ENCODE measurements at regions not wholly inside any gene's neighbourhood (a gene's known extent, or its start where the extent isn't known, plus 50 kb on each side); places are given as distances from the start of the nearest gene placed in this dataset.

DNA sequence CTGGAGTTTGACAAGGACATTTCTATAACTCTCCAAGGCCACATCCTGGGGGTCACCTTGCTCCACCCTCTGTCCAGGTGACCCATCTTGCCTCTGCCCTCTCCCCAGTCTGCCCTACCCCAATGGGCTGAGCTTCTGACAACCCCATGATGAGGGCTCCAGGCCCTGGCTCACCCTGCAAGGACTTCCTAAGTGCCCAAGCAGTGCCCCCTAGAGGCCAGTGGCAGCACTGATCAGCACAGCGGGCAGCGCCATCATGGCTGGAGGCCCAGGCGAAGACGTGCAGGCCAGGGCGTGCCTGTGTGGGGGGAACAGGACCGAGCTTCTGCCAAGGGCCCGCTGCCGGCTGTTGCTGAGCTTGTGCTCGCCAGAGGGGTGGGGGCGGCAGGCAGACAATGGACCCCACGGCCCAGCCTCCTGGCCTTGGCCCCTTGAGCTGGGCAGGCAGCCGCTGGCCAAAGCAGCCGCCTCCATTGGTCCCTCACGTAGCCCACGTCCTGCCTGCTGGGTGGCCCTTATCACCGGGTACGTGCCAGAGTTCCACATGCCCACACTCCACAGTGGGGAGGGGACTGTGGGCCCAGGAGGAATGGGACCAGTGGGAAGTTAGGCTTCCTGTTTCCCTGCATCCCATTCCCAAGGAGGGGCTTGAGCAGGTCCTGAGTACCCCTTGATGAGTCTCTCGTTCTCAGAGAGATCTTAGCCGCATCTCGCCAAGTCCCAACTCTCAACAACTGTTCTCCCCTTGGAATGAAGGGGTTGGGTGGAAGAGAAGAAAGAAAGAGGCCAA is 64.3 kb downstream of the MRPL14 start:
- peak overlapping the region in 1 of 2 donors; percentile 86 for H3K27ac ChIP-seq (ENCODE audit: low read depth in 1 of 2, low read length in 2 of 2)
- peaks cover 0 to 9% (median 0%) of the 10 kb centered on the region in 7 donors for H3K9me3 Mint-ChIP-seq
- peaks cover 6 to 18% (median 14%) of the 10 kb centered on the region in 3 donors for H3K27me3 Mint-ChIP-seq (ENCODE audit: low read depth in 3 of 3)
- H3K4me1 Mint-ChIP-seq: peaks cover 78% of the 10 kb centered on the region
- TF ChIP-seq, protein P1, sequence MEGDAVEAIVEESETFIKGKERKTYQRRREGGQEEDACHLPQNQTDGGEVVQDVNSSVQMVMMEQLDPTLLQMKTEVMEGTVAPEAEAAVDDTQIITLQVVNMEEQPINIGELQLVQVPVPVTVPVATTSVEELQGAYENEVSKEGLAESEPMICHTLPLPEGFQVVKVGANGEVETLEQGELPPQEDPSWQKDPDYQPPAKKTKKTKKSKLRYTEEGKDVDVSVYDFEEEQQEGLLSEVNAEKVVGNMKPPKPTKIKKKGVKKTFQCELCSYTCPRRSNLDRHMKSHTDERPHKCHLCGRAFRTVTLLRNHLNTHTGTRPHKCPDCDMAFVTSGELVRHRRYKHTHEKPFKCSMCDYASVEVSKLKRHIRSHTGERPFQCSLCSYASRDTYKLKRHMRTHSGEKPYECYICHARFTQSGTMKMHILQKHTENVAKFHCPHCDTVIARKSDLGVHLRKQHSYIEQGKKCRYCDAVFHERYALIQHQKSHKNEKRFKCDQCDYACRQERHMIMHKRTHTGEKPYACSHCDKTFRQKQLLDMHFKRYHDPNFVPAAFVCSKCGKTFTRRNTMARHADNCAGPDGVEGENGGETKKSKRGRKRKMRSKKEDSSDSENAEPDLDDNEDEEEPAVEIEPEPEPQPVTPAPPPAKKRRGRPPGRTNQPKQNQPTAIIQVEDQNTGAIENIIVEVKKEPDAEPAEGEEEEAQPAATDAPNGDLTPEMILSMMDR (IDR thresholded peaks at IDR 0.05): peak; percentile 68
- peaks cover 4 to 8% of the 10 kb centered on the region in 2 donors for H3K36me3 Mint-ChIP-seq
- peak in 2 of 3 donors; percentile 56 to 62 for DNase-seq
- H3K4me2 ChIP-seq (replicated peaks; ENCODE audit: extremely low read depth, low read length, poor library complexity, severe bottlenecking): no peak overlapping the region
- intact Hi-C loops (cut with micrococcal nuclease): no loop called here
- H3K36me3 ChIP-seq (replicated peaks in 1 of 2; ENCODE audit: control insufficient read depth in 1 of 2, insufficient read depth in 2 of 2, low read length in 2 of 2): no peaks in the 10 kb centered on the region
- no peak overlapping the region for H3K9ac ChIP-seq (ENCODE audit: insufficient read depth, low read length, poor library complexity, severe bottlenecking)
- H3K79me2 ChIP-seq (ENCODE audit: insufficient read depth, low read length): no peaks in the 10 kb centered on the region
- no peak overlapping the region for H3K4me3 Mint-ChIP-seq
- H3K4me1 ChIP-seq (ENCODE audit: control insufficient read depth in 1 of 2, insufficient read depth in 2 of 2, low read length in 2 of 2): peaks cover 64 to 80% of the 10 kb centered on the region in 2 donors
- WGBS (ENCODE audit: insufficient coverage): 95% methylated on average over 9 of the region's 20 CpGs
- no peaks in the 10 kb centered on the region for H4K20me1 ChIP-seq (ENCODE audit: insufficient read depth, low read length)
- peak overlapping the region; percentile 57 to 100 (median 98) for H3K27ac Mint-ChIP-seq
- H3K9me3 ChIP-seq (replicated peaks in 1 of 2; ENCODE audit: control insufficient read depth in 1 of 2, insufficient read depth in 1 of 2, low read length in 2 of 2): no peaks in the 10 kb centered on the region
- no peaks in the 10 kb centered on the region for H3K27me3 ChIP-seq (ENCODE audit: control insufficient read depth in 2 of 2, insufficient read depth in 2 of 2, low read length in 2 of 2)
- no peak overlapping the region for H2AFZ ChIP-seq (ENCODE audit: insufficient read depth, low read depth, low read length, poor library complexity, severe bottlenecking)
- no peak overlapping the region for H3K4me3 ChIP-seq (replicated peaks in 1 of 3; ENCODE audit: low read depth in 2 of 3, low read length in 3 of 3)

DNA sequence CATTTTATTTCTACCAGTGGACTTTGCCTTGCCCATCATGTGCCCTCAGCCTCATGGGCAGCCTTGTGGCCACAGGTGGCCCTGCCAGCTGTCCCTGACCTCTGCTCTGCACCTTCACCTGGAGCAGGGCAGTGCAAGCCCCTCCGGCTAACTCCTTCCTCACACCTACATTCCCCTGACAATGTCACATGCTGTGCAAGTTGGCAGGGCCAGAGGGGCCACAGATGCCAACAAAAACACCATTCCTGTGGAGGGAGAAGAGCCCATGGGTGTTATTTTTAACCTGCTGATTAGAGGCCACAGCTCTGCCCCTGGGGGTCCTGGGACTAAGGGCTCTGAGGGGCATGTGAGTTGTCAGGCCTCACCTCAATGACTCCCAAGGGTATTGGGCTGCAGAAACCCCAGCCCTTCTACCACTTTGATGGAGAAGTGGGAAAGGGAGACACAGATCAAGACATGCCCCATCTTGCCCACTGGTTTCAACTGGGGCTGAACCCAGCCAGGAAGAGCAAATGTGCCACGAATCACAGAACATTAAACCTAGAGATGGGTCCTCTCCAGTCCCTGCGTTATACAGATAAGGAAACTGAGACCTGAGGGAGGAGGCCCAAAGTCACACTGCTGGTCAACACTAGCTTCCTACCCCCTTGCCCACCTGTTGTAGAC is 65.0 kb downstream of the MRPL14 start:
- DNase-seq: no peak
- H3K27ac ChIP-seq (ENCODE audit: low read depth in 1 of 2, low read length in 2 of 2): peak overlapping the region in 1 of 2 donors; percentile 99
- H3K27me3 ChIP-seq (ENCODE audit: control insufficient read depth in 2 of 2, insufficient read depth in 2 of 2, low read length in 2 of 2): no peaks in the 10 kb centered on the region
- H3K36me3 Mint-ChIP-seq: peaks cover 4 to 8% of the 10 kb centered on the region in 2 donors
- H3K79me2 ChIP-seq (ENCODE audit: insufficient read depth, low read length): no peaks in the 10 kb centered on the region
- peaks cover 5 to 14% (median 13%) of the 10 kb centered on the region in 3 donors for H3K27me3 Mint-ChIP-seq (ENCODE audit: low read depth in 3 of 3)
- no peak overlapping the region for H3K4me3 Mint-ChIP-seq
- H3K4me2 ChIP-seq (replicated peaks; ENCODE audit: extremely low read depth, low read length, poor library complexity, severe bottlenecking): no peak overlapping the region
- peak overlapping the region; percentile 57 to 100 (median 100) for H3K27ac Mint-ChIP-seq
- no peak overlapping the region for H3K4me3 ChIP-seq (replicated peaks in 1 of 3; ENCODE audit: low read depth in 2 of 3, low read length in 3 of 3)
- 83% methylated on average over 2 of the region's 3 CpGs for WGBS (ENCODE audit: insufficient coverage)
- peaks cover 71 to 87% of the 10 kb centered on the region in 2 donors for H3K4me1 ChIP-seq (ENCODE audit: control insufficient read depth in 1 of 2, insufficient read depth in 2 of 2, low read length in 2 of 2)
- TF ChIP-seq, protein P1 (IDR thresholded peaks at IDR 0.05): no peak
- H3K4me1 Mint-ChIP-seq: peaks cover 85% of the 10 kb centered on the region
- no peaks in the 10 kb centered on the region for H3K36me3 ChIP-seq (replicated peaks in 1 of 2; ENCODE audit: control insufficient read depth in 1 of 2, insufficient read depth in 2 of 2, low read length in 2 of 2)
- H3K9ac ChIP-seq (ENCODE audit: insufficient read depth, low read length, poor library complexity, severe bottlenecking): no peak overlapping the region
- no peak overlapping the region for H2AFZ ChIP-seq (ENCODE audit: insufficient read depth, low read depth, low read length, poor library complexity, severe bottlenecking)
- intact Hi-C loops (cut with micrococcal nuclease): no loop called here
- no peaks in the 10 kb centered on the region for H4K20me1 ChIP-seq (ENCODE audit: insufficient read depth, low read length)
- peaks cover 0 to 9% (median 0%) of the 10 kb centered on the region in 7 donors for H3K9me3 Mint-ChIP-seq
- no peaks in the 10 kb centered on the region for H3K9me3 ChIP-seq (replicated peaks in 1 of 2; ENCODE audit: control insufficient read depth in 1 of 2, insufficient read depth in 1 of 2, low read length in 2 of 2)

Data from CD14-positive monocyte (primary cell).